ENCODE measurements at regions not wholly inside any gene's neighbourhood (a gene's known extent, or its start where the extent isn't known, plus 50 kb on each side); places are given as distances from the start of the nearest gene placed in this dataset.

DNA sequence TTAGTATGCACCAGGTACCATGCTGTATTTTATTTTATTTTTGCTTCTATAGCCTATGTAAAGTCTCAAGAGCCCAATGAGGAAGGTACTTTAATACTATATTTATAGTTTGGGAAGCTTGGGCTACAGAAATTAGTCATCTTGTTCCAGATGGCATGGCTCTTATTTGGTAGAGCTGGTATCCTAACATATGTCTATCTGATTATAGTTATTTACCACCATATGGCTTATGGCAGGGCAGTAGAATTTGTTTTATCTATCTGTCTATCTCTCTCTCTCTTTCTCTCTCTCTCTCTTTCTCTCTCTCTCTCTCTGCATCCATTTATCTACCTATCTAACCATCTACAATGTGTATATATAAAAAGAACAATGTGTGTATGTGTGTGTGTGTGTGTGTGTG lies 1293.7 kb upstream of the SLC39A10 start:
- H3K4me1 ChIP-seq (ENCODE audit: control insufficient read depth in 1 of 2, insufficient read depth in 2 of 2, low read length in 2 of 2): no peaks in the 10 kb centered on the region
- H3K9me2 ChIP-seq (ENCODE audit: insufficient read depth): 0 out of 2 replicates have a peak, but pooled peaks cover 3% of the 10 kb centered on the region
- no peak overlapping the region for H3K4me2 ChIP-seq (ENCODE audit: low read length)
- H2AFZ ChIP-seq (ENCODE audit: low read depth, low read length, poor library complexity, severe bottlenecking): no peak overlapping the region
- no peak for TF ChIP-seq ZNF274 (IDR thresholded peaks at IDR 0.05; ENCODE audit: low read depth, low read length)
- intact Hi-C loops (cut with micrococcal nuclease): no loop called here
- no peaks in the 10 kb centered on the region; a peak in 1 of 4 replicates for H3K9me3 ChIP-seq (ENCODE audit: control insufficient read depth in 1 of 2, insufficient read depth in 1 of 2, low read depth in 1 of 2, low read length in 2 of 2)
- ChIA-PET CTCF (no interaction called here), POLR2A (no interaction called here), RAD21 (ENCODE audit: low non-redundant PET in 1 of 2, low total read pairs in 2 of 2, uncharacterized antibody in 2 of 2, unreplicated experiment in 2 of 2) (no interaction called here)
- H3K27me3 ChIP-seq (ENCODE audit: insufficient read depth, low read length): no peaks in the 10 kb centered on the region
- no peaks in the 10 kb centered on the region for H4K20me1 ChIP-seq (ENCODE audit: insufficient read depth)
- DNase-seq (ENCODE audit: low read depth, low spot score) (no peak), ATAC-seq (no peak)
- no peaks in the 10 kb centered on the region for H3K36me3 ChIP-seq (ENCODE audit: control insufficient read depth in 1 of 2, insufficient read depth in 2 of 2, low read length in 2 of 2)
- H3K27ac ChIP-seq (ENCODE audit: low read depth, low read length): no peak overlapping the region
- BruUV-seq (replicated peaks): no TSS peak
- no peak overlapping the region for H3K9ac ChIP-seq (ENCODE audit: low read length)
- H3K4me3 ChIP-seq (replicated peaks in 1 of 2; ENCODE audit: low read depth in 1 of 2, low read length in 2 of 2): no peak overlapping the region
- no peaks in the 10 kb centered on the region for H3K79me2 ChIP-seq (ENCODE audit: insufficient read depth, low read length)

- intact Hi-C loops (cut with micrococcal nuclease): no loop called here
Measured at GRCh38 chr2:194352505-194352904, 1304.5 kb upstream of the SLC39A10 start.

More at GRCh38 chr2:194352505-194352904, 1304.5 kb upstream of the SLC39A10 start:
- ChIA-PET RAD21 (ENCODE audit: low non-redundant PET in 1 of 2, low total read pairs in 2 of 2, uncharacterized antibody in 2 of 2, unreplicated experiment in 2 of 2) (no interaction called here), POLR2A (no interaction called here), CTCF (no interaction called here)
- no peaks in the 10 kb centered on the region for H4K20me1 ChIP-seq (ENCODE audit: insufficient read depth)
- DNase-seq (ENCODE audit: low read depth, low spot score) (no peak), ATAC-seq (no peak)
- no peak overlapping the region for H3K4me2 ChIP-seq (ENCODE audit: low read length)
- no TSS peak for BruUV-seq (replicated peaks)
- H3K27ac ChIP-seq (ENCODE audit: low read depth, low read length): no peak overlapping the region
- H3K27me3 ChIP-seq (ENCODE audit: insufficient read depth, low read length): no peaks in the 10 kb centered on the region
- no peaks in the 10 kb centered on the region for H3K79me2 ChIP-seq (ENCODE audit: insufficient read depth, low read length)
- H3K9ac ChIP-seq (ENCODE audit: low read length): no peak overlapping the region
- no peak overlapping the region for H3K4me3 ChIP-seq (replicated peaks in 1 of 2; ENCODE audit: low read depth in 1 of 2, low read length in 2 of 2)
- H2AFZ ChIP-seq (ENCODE audit: low read depth, low read length, poor library complexity, severe bottlenecking): no peak overlapping the region
- TF ChIP-seq, protein P1, sequence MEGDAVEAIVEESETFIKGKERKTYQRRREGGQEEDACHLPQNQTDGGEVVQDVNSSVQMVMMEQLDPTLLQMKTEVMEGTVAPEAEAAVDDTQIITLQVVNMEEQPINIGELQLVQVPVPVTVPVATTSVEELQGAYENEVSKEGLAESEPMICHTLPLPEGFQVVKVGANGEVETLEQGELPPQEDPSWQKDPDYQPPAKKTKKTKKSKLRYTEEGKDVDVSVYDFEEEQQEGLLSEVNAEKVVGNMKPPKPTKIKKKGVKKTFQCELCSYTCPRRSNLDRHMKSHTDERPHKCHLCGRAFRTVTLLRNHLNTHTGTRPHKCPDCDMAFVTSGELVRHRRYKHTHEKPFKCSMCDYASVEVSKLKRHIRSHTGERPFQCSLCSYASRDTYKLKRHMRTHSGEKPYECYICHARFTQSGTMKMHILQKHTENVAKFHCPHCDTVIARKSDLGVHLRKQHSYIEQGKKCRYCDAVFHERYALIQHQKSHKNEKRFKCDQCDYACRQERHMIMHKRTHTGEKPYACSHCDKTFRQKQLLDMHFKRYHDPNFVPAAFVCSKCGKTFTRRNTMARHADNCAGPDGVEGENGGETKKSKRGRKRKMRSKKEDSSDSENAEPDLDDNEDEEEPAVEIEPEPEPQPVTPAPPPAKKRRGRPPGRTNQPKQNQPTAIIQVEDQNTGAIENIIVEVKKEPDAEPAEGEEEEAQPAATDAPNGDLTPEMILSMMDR (IDR thresholded peaks at IDR 0.05 in 2 of 3, conservative IDR thresholded peaks at IDR 0.05 in 1 of 3; ENCODE audit: borderline replicate concordance in 1 of 3, insufficient read depth in 1 of 3, low read depth in 2 of 3, low read length in 2 of 3): no peak
- TF ChIP-seq, protein P2, sequence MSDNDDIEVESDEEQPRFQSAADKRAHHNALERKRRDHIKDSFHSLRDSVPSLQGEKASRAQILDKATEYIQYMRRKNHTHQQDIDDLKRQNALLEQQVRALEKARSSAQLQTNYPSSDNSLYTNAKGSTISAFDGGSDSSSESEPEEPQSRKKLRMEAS (IDR thresholded peaks at IDR 0.05): no peak
- TF ChIP-seq ELF1 (IDR thresholded peaks at IDR 0.05; ENCODE audit: borderline replicate concordance, low read depth): no peak
- no peak for TF ChIP-seq SRF (IDR thresholded peaks at IDR 0.05; ENCODE audit: low read depth)
- TF ChIP-seq EZH2phosphoT487 (IDR thresholded peaks at IDR 0.05; ENCODE audit: borderline replicate concordance): no peak
- H3K36me3 ChIP-seq (ENCODE audit: control insufficient read depth in 1 of 2, insufficient read depth in 2 of 2, low read length in 2 of 2): no peaks in the 10 kb centered on the region
- no peaks in the 10 kb centered on the region for H3K9me2 ChIP-seq (ENCODE audit: insufficient read depth)
- no peaks in the 10 kb centered on the region for H3K4me1 ChIP-seq (ENCODE audit: control insufficient read depth in 1 of 2, insufficient read depth in 2 of 2, low read length in 2 of 2)
- no peaks in the 10 kb centered on the region for H3K9me3 ChIP-seq (ENCODE audit: control insufficient read depth in 1 of 2, insufficient read depth in 1 of 2, low read depth in 1 of 2, low read length in 2 of 2)

All from HCT116 (cell line).